IMR-90 (cell line): ENCODE measurements at regions not wholly inside any gene's neighbourhood (a gene's known extent, or its start where the extent isn't known, plus 50 kb on each side); places are given as distances from the start of the nearest gene placed in this dataset.

ENCODE experiments used
- ATAC-seq: fragments of 200-7000 bp; cut with Tn5 transposase; 2 replicates; pipeline ENCODE4 v1.9.1; 2020; ENCODE audit warnings: low read depth, mild to moderate bottlenecking, moderate library complexity
- BruUV-seq: library from RNA; stranded (reverse); fragments of 400-500 nt; replicated peaks from 2 replicates; lab custom pipeline; 2021; lab: Mats Ljungman, UMichigan
- CTCF ChIA-PET: fragments of 300-600 bp; formaldehyde crosslinking; extraction: SDS; loops from one replicate; lab custom pipeline; 2021; ENCODE audit warnings: antibody characterized with exemption; lab: Yijun Ruan, JAX
- POLR2A ChIA-PET: fragments of 300-600 bp; sonication (Branson Sonifier 250); formaldehyde crosslinking; loops from one replicate; lab custom pipeline; 2022; ENCODE audit warnings: antibody characterized with exemption; ENCODE audit not compliant: unreplicated experiment; lab: Charles Lee
- DNase-seq: peaks from one replicate; pipeline ENCODE4 v3.0.0; 2013
- H2AFZ ChIP-seq: replicated peaks from 2 replicates; pipeline ENCODE3; 2013; ENCODE audit warnings: low read length, mild to moderate bottlenecking; ENCODE audit not compliant: poor library complexity
- H2AK5ac ChIP-seq: 2 replicates; pipeline ENCODE4 v1.6.1; 2013; ENCODE audit warnings: low read depth, low read length, inconsistent platforms
- H2AK9ac ChIP-seq: replicated peaks from 2 replicates; pipeline ENCODE3; 2013; ENCODE audit warnings: mild to moderate bottlenecking, low read depth, low read length, moderate library complexity; ENCODE audit not compliant: poor library complexity
- H2BK120ac ChIP-seq: 2 replicates; pipeline ENCODE4 v1.6.1; 2013; ENCODE audit warnings: low read depth, low read length, inconsistent platforms
- H2BK15ac ChIP-seq: 3 replicates; pipeline ENCODE4 v1.6.1; 2013; ENCODE audit warnings: low read depth, low read length, inconsistent platforms
- H2BK20ac ChIP-seq: 2 replicates; pipeline ENCODE4 v1.6.1; 2013; ENCODE audit warnings: low read depth, mild to moderate bottlenecking, inconsistent platforms, low read length, moderate library complexity
- H2BK5ac ChIP-seq: 2 replicates; pipeline ENCODE4 v1.6.1; 2013; ENCODE audit warnings: mild to moderate bottlenecking, low read depth, low read length, inconsistent platforms; ENCODE audit not compliant: poor library complexity, severe bottlenecking
- H3K14ac ChIP-seq: replicated peaks from 2 replicates; pipeline ENCODE4 v1.6.1; 2013; ENCODE audit warnings: low read depth, low read length, inconsistent platforms
- H3K18ac ChIP-seq: 2 replicates; pipeline ENCODE4 v1.6.1; 2013; ENCODE audit warnings: low read depth, low read length, control low read depth
- H3K23ac ChIP-seq: 2 replicates; pipeline ENCODE4 v1.6.1; 2013; ENCODE audit warnings: low read depth, low read length, inconsistent platforms
- H3K27ac ChIP-seq: 2 replicates; pipeline ENCODE4 v1.5.1; 2013; ENCODE audit warnings: mild to moderate bottlenecking, control low read depth, low read length; ENCODE audit not compliant: insufficient read depth
- H3K27me3 ChIP-seq: 2 replicates; pipeline ENCODE4 v1.6.1; 2013; ENCODE audit warnings: low read length; ENCODE audit not compliant: control insufficient read depth, insufficient read depth
- H3K36me3 ChIP-seq: 2 replicates; pipeline ENCODE4 v1.6.1; 2013; ENCODE audit warnings: low read length, mixed read lengths; ENCODE audit not compliant: control insufficient read depth, insufficient read depth
- H3K4ac ChIP-seq: 2 replicates; pipeline ENCODE4 v1.6.1; 2013; ENCODE audit warnings: low read depth, low read length, inconsistent platforms
- H3K4me1 ChIP-seq: 2 replicates; pipeline ENCODE4 v1.6.1; 2013; ENCODE audit warnings: low read length, mixed read lengths; ENCODE audit not compliant: control insufficient read depth, insufficient read depth
- H3K4me2 ChIP-seq: 2 replicates; pipeline ENCODE4 v1.6.1; 2013; ENCODE audit warnings: low read depth, mild to moderate bottlenecking, control low read depth, low read length, moderate library complexity
- H3K4me3 ChIP-seq: 2 replicates; pipeline ENCODE4 v1.5.1; 2013; ENCODE audit warnings: low read depth, mild to moderate bottlenecking, control low read depth, low read length, moderate library complexity; ENCODE audit not compliant: insufficient read depth
- H3K56ac ChIP-seq: 2 replicates; pipeline ENCODE4 v1.6.1; 2013; ENCODE audit warnings: low read length, inconsistent platforms; ENCODE audit not compliant: insufficient read depth; ENCODE audit errors: extremely low read depth
- H3K79me1 ChIP-seq, 2 experiments: 2 replicates each; pipeline ENCODE4 v1.6.1; 2013; ENCODE audit warnings: low read length in 2 of 2, inconsistent platforms in 1 of 2, low read depth in 1 of 2
- H3K9ac ChIP-seq: 2 replicates; pipeline ENCODE4 v1.6.1; 2013; ENCODE audit warnings: low read depth, low read length, control low read depth
- H3K9me1 ChIP-seq: 2 replicates; pipeline ENCODE4 v1.6.1; 2013; ENCODE audit warnings: low read length, inconsistent platforms; ENCODE audit not compliant: insufficient read depth
- H3K9me3 ChIP-seq: 2 replicates; pipeline ENCODE4 v1.6.1; 2013; ENCODE audit warnings: low read length; ENCODE audit not compliant: control insufficient read depth, insufficient read depth
- H4K20me1 ChIP-seq: 2 replicates; pipeline ENCODE4 v1.6.1; 2013; ENCODE audit warnings: low read length, inconsistent platforms; ENCODE audit not compliant: insufficient read depth
- H4K5ac ChIP-seq: 2 replicates; pipeline ENCODE4 v1.6.1; 2013; ENCODE audit warnings: mild to moderate bottlenecking, low read depth, low read length, control low read depth
- H4K8ac ChIP-seq, 2 experiments: 2 replicates each; pipeline ENCODE4 v1.6.1; 2013; ENCODE audit warnings: low read depth in 2 of 2, low read length in 2 of 2, control low read depth in 1 of 2, inconsistent platforms in 1 of 2
- H4K91ac ChIP-seq: 2 replicates; pipeline ENCODE4 v1.6.1; 2013; ENCODE audit warnings: low read depth, low read length, inconsistent platforms; ENCODE audit not compliant: insufficient read depth
- BHLHE40 ChIP-seq: fragments of 150-350 bp; IDR thresholded peaks from 2 replicates; pipeline ENCODE4 v1.6.1; 2016; ENCODE audit warnings: mild to moderate bottlenecking, low read depth, low read length
- CEBPB ChIP-seq: IDR thresholded peaks from 2 replicates; pipeline ENCODE4 v1.6.1; 2012; ENCODE audit warnings: low read depth, low read length, improper control_type of control experiment
- CHD1 ChIP-seq: IDR thresholded peaks from 2 replicates; pipeline ENCODE4 v1.6.1; 2012; ENCODE audit warnings: low read depth, low read length, improper control_type of control experiment
- CTCF ChIP-seq: conservative IDR thresholded peaks from 2 replicates; pipeline ENCODE4 v1.5.1; 2012; ENCODE audit warnings: mild to moderate bottlenecking, low read depth, low read length, improper control_type of control experiment
- ELK1 ChIP-seq: fragments of 150-350 bp; IDR thresholded peaks from 2 replicates; pipeline ENCODE4 v1.6.1; 2016; ENCODE audit warnings: low read depth, mild to moderate bottlenecking, low read length, moderate library complexity, borderline replicate concordance
- FOS ChIP-seq: fragments of 150-350 bp; IDR thresholded peaks from 2 replicates; pipeline ENCODE4 v1.6.1; 2016; ENCODE audit warnings: low read depth, low read length
- MAFK ChIP-seq: IDR thresholded peaks from 2 replicates; pipeline ENCODE4 v1.6.1; 2012; ENCODE audit warnings: low read depth, low read length, improper control_type of control experiment
- MAZ ChIP-seq: IDR thresholded peaks from 2 replicates; pipeline ENCODE4 v1.6.1; 2012; ENCODE audit warnings: low read depth, mild to moderate bottlenecking, low read length, improper control_type of control experiment, moderate library complexity, borderline replicate concordance
- MXI1 ChIP-seq: IDR thresholded peaks from 2 replicates; pipeline ENCODE4 v1.6.1; 2012; ENCODE audit warnings: low read depth, mild to moderate bottlenecking, low read length, moderate library complexity, borderline replicate concordance
- NFE2L2 ChIP-seq: fragments of 150-350 bp; IDR thresholded peaks from 2 replicates; pipeline ENCODE4 v1.6.1; 2016; ENCODE audit warnings: low read depth, mild to moderate bottlenecking, low read length
- POLR2A ChIP-seq: IDR thresholded peaks from 2 replicates; pipeline ENCODE4 v1.6.1; 2012; ENCODE audit warnings: mild to moderate bottlenecking, low read depth, low read length
- RAD21 ChIP-seq: IDR thresholded peaks from 2 replicates; pipeline ENCODE4 v1.6.1; 2012; ENCODE audit warnings: low read length, improper control_type of control experiment
- RCOR1 ChIP-seq: IDR thresholded peaks from 2 replicates; pipeline ENCODE4 v1.6.1; 2012; ENCODE audit warnings: mild to moderate bottlenecking, low read length, improper control_type of control experiment; ENCODE audit not compliant: insufficient replicate concordance
- RFX5 ChIP-seq: IDR thresholded peaks from 2 replicates; pipeline ENCODE4 v1.8.0; 2012; ENCODE audit warnings: low read depth, mild to moderate bottlenecking, low read length, moderate library complexity
- SMC3 ChIP-seq: fragments of 150-350 bp; IDR thresholded peaks from 2 replicates; pipeline ENCODE4 v1.6.1; 2016; ENCODE audit warnings: low read depth, mild to moderate bottlenecking, antibody characterized with exemption, low read length, moderate library complexity
- USF2 ChIP-seq: fragments of 150-350 bp; IDR thresholded peaks from 2 replicates; pipeline ENCODE4 v1.6.1; 2017; ENCODE audit warnings: mild to moderate bottlenecking, antibody characterized with exemption, low read length, low read depth
- WGBS, 2 experiments: methylation state at CpG; one replicate each; pipeline versions ENCODE4 v1.1.5 to v1.1.7; 2013; ENCODE audit warnings: missing lambda C conversion rate in 2 of 2; ENCODE audit not compliant: insufficient read length in 1 of 2; ENCODE audit errors: extremely low coverage in 2 of 2; 5-methylcytosine and 5-hydroxymethylcytosine counted together
- dilution Hi-C: fragments of 300-500 bp; cut with HindIII; formaldehyde crosslinking; loops from one replicate; pipeline ENCODE4 v1.14.3; 2018; ENCODE audit warnings: low sequenced_read_pairs; ENCODE audit not compliant: unreplicated experiment
- in situ Hi-C: fragments of 300-500 bp; cut with MboI; formaldehyde crosslinking; loops from 3 replicates; pipeline ENCODE4 v1.14.3; 2019; ENCODE audit warnings: low sequenced_read_pairs, inconsistent platforms, mixed read lengths
- intact Hi-C: fragments of 100-400 bp; cut with micrococcal nuclease; formaldehyde crosslinking; loops from 2 replicates; pipeline ENCODE4 v1.10.0; 2022

GRCh38 chr1:238546118-238546517 is 655.4 kb upstream of the ZP4 start:
- H2BK20ac ChIP-seq = no peak overlapping the region
- H4K8ac ChIP-seq = no peak overlapping the region
- H3K27me3 ChIP-seq = no peaks in the 10 kb centered on the region
- TF ChIP-seq SMC3 (no peak), RFX5 (no peak), MAFK (no peak), BHLHE40 (no peak), CTCF (no peak), CHD1 (no peak), MXI1 (no peak), USF2 (no peak), FOS (no peak), CEBPB (no peak), NFE2L2 (no peak), ELK1 (no peak), MAZ (no peak), RCOR1 (no peak), POLR2A (no peak), RAD21 (no peak)
- no peak overlapping the region for H2BK15ac ChIP-seq
- dilution Hi-C loops (no loop called here), intact Hi-C loops (no loop called here), in situ Hi-C loops (no loop called here)
- DNase-seq = no peak
- no peaks in the 10 kb centered on the region for H3K79me1 ChIP-seq
- H3K9me3 ChIP-seq = 0 out of 2 replicates have a peak, but pooled peaks cover 2% of the 10 kb centered on the region
- no peak overlapping the region for H2AFZ ChIP-seq
- no TSS peak for BruUV-seq
- H3K27ac ChIP-seq = no peak overlapping the region
- no peaks in the 10 kb centered on the region for H3K4me1 ChIP-seq
- H3K18ac ChIP-seq = no peak overlapping the region
- H2BK5ac ChIP-seq = no peak overlapping the region
- ATAC-seq = no peak
- no peak overlapping the region for H2AK5ac ChIP-seq
- no peak overlapping the region for H3K4me3 ChIP-seq
- H3K36me3 ChIP-seq = no peaks in the 10 kb centered on the region
- H3K14ac ChIP-seq = no peak overlapping the region
- no peak overlapping the region for H3K23ac ChIP-seq
- H4K20me1 ChIP-seq = no peaks in the 10 kb centered on the region
- no CpG with 5 or more reads among the region's 2 CpGs for WGBS, 2 experiments
- no peak overlapping the region for H3K4ac ChIP-seq
- H3K4me2 ChIP-seq = no peak overlapping the region
- H2AK9ac ChIP-seq = no peak overlapping the region
- no peak overlapping the region for H4K5ac ChIP-seq
- no peak overlapping the region for H2BK120ac ChIP-seq
- ChIA-PET POLR2A (no interaction called here), CTCF (interaction anchor here (0.6 to 0.7 kb wide), 2 partner anchors 92 to 1617 kb away, joined by 4 read pairs; no protein-coding TSS in a partner anchor)
- H3K56ac ChIP-seq = no peak overlapping the region
- no peaks in the 10 kb centered on the region for H3K9me1 ChIP-seq
- H3K9ac ChIP-seq = no peak overlapping the region
- no peak overlapping the region for H4K91ac ChIP-seq
